ENCODE measurements at regions not wholly inside any gene's neighbourhood (a gene's known extent, or its start where the extent isn't known, plus 50 kb on each side); places are given as distances from the start of the nearest gene placed in this dataset.
"Not testable (repeated sequence)": the region's sequence is repeated elsewhere in the genome, so short reads cannot be mapped to it uniquely, and the experiment has no call there.

DNA sequence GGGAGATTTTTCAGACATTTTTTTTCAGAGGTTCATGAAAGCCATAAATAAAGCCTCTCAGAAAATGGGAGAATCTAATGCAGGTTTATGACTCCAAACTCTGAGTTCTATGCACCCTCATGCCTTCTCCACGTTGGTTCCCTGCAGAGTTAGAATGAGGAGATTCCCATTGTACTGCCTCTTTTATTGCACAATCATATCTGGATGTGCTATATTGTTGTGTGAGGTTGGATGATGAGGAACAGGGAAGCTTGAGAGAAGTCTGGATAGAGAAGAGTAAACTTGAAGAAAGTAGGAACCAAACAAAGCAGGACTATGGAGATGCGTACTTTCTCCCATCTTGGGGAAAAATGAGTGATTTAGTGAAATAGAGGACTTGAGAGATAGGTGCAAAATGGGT is 178.8 kb downstream of the PDCD6IP start:
- no peak for TF ChIP-seq CTCF (IDR thresholded peaks at IDR 0.05; ENCODE audit: low read length, missing control alignments)
- DNase-seq (ENCODE audit: low read depth): no peak
- no peak overlapping the region for H3K4me3 ChIP-seq (replicated peaks; ENCODE audit: low read depth, low read length)

DNA sequence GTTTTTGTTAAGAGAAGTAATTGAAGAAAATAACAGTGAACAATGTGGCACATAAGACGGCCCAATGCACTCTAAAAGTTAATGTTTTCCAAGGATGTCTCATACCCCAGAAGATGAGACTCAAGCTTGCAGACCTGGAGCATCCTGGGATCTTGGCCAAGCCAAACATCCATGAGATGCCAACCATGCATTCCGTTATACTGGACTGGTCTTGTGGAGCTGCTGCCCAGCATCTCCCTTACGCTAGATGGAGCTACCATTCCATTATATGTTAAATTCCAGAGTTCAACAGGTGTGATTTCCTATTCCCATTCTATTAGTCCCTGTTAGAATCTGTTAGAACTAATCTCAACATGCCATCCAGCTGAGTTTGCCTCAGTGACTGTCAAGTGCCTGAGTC is 181.8 kb downstream of the PDCD6IP start:
- TF ChIP-seq CTCF (IDR thresholded peaks at IDR 0.05; ENCODE audit: low read length, missing control alignments): peak; percentile 62
- no peak overlapping the region for H3K4me3 ChIP-seq (replicated peaks; ENCODE audit: low read depth, low read length)
- peak; percentile 64 for DNase-seq (ENCODE audit: low read depth)

DNA sequence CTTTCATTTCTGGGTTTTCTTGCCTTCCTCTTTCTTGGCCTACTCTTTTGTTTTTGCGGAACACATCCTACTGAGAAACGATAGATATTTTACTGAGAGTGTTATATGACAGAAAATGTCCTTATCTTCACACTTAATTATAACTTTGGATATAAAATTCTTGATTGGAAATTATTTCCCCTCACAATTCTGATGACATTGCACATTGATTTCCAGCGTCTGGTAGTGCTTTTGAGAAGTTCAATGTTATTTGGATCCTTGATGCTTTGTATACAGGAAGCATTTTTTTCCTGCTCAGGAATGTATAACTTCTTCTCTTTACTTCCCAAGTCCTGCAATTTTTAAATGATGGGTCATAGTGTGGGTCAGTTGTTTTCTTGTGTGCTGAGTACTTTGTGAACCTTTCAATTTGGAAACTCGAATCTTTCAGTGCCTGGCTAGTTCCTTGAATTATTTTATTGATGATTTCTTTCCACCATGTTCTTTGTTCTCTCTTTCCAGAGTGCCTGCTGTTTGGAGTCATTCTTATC is 183.9 kb downstream of the PDCD6IP start:
- no peak for TF ChIP-seq CTCF (IDR thresholded peaks at IDR 0.05; ENCODE audit: low read length, missing control alignments)
- H3K4me3 ChIP-seq (replicated peaks; ENCODE audit: low read depth, low read length): no peak overlapping the region
- peak; percentile 13 for DNase-seq (ENCODE audit: low read depth)

DNA sequence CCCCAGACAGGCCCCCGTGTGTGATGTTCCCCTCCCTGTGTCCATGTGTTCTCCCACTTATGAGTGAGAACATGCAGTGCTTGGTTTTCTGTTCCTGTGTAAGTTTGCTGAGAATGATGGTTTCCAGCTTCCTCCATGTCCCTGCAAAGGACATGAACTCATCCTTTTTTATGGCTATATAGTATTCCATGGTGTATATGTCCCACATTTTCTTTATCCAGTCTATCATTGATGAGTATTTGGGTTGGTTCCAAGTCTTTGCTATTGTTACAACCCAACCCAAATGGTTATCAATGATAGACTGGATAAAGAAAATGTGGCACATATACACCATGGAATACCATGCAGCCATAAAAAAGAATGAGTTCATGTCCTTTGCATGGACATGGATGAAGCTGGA is 184.5 kb downstream of the PDCD6IP start:
- not testable (repeated sequence) for DNase-seq (ENCODE audit: low read depth); H3K4me3 ChIP-seq (replicated peaks; ENCODE audit: low read depth, low read length)

DNA sequence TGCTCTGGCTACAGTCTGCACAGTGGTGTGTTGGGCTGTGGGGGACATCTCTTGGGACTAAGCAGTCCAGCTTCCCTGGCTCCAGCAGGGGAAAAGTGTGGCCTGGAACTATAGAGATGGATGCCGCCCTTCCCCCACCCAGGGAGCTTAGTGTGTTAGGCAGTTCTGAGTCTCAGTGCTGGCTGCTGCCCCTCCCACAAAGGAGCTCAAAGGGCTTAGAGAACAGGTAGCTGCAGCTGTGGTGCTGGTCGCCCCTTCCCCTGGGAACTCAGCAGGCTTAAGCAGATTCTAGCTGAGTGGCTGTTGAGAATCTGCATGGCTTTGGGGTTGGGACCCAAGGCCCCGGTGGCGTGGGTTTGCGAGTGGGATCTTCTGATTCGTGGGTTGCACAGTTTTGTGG is 190.8 kb downstream of the PDCD6IP start:
- H3K4me3 ChIP-seq (replicated peaks; ENCODE audit: low read depth, low read length): no peak overlapping the region
- TF ChIP-seq CTCF (IDR thresholded peaks at IDR 0.05; ENCODE audit: low read length, missing control alignments): no peak
- DNase-seq (ENCODE audit: low read depth): no peak

DNA sequence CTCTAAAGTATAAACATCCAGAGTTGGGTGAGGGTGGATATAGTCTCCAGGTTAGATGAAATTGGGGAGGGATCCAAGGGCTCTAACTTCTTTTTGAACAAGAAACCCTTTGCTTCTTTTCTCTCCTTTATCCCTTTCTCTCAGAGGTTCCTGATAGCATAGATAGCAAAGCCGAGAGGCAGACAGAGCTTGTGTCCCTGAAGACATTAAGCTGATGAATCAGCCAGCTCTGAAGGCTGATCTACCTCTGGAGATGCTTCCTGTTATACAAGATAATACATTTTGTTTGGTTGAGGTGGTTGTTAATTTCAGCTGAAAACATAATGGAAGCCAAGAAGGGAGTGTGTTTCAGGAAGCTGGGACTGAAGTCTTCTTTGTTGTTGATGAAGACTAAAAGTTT is 193.2 kb downstream of the PDCD6IP start:
- no peak overlapping the region for H3K4me3 ChIP-seq (replicated peaks; ENCODE audit: low read depth, low read length)
- no peak for TF ChIP-seq CTCF (IDR thresholded peaks at IDR 0.05; ENCODE audit: low read length, missing control alignments)
- DNase-seq (ENCODE audit: low read depth): no peak

- DNase-seq (ENCODE audit: low read depth): no peak
- H3K4me3 ChIP-seq (replicated peaks; ENCODE audit: low read depth, low read length): no peak overlapping the region
- TF ChIP-seq CTCF (IDR thresholded peaks at IDR 0.05; ENCODE audit: low read length, missing control alignments): no peak
These were observed 195.2 kb downstream of the PDCD6IP start for GRCh38 chr3:33993631-33994030.

Data from fibroblast of pulmonary artery (primary cell).